DMS 273 (cell line): ENCODE measurements at regions not wholly inside any gene's neighbourhood (a gene's known extent, or its start where the extent isn't known, plus 50 kb on each side); places are given as distances from the start of the nearest gene placed in this dataset.

Source experiments
- DNase-seq: peaks from one replicate; lab custom pipeline; 2025; ENCODE audit not compliant: unreplicated experiment; lab: John Stamatoyannopoulos, UW

DNA sequence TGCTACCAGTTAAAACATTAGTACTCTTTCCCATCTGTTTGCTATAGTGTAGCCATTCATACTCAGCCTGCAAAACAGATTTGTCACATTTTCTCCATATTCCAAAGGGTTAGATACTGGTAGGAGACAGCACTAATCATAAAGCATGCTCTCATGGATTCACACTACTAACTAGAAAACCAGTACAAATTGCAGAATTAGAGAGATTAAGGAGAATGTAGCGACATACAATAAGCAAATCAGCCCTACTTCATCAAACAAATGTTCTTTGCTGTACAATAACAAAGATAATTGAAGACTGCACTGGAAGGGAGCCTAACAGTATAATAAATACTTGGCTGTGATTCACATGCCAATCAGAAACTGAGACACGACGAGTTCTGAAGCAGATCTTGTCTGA lies 368.0 kb upstream of the PRMT6 start:
- DNase-seq = no peak

DNA sequence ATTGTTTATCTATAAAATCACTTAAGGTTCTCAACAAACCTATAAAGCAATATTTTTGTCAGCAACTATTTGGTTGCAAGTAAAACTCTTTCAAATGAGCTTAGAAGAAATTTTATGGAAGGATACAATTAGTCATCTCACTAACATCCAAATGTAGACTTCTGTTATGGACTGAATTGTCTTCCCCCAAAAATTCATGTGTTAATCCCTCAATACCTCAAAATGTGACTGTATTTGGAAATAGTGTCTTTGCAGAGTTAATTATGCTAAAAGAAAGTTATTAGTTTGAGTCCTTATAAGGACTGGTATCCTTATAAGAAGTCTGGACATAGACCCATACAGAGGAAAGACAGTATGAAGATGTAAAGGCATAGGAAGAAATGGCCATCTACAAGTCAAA lies 357.8 kb upstream of the PRMT6 start:
- DNase-seq = no peak

DNA sequence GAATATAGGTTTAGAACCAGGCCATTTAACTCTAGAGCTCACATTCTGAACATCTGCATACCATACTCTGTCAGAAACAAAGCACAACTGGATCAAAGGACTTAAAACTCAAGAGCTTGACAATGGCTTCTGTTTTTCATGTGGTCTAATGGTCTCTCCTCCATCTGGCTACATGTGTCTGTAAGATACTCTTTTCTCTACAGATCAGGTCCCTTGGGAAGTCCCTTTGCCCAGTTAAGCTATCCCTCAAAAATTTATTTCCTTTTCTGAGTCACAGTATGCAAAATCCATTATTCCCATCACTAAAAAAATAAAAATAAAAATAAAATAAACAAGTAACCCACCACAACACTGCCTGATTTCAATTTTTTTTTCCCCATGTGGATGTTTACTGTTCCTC lies 357.0 kb upstream of the PRMT6 start:
- no peak for DNase-seq

DNA sequence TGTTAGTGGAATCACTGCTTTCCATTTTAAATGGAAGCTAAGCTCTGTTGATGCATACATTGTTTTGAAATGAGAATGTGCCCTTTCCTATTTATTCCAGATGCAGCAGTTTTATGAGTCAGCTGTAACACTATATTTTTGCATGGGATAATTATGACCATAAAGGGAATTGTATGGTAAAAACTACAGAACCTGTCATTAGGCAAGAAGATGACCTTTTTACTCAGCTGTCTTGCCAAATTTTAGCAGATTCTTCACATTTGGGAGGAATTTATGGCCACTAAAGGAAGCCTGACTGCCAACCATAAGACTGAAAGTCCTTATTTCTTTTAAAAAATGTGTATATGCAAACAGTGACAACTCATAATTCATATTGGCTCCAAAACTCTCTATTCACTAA lies 356.3 kb upstream of the PRMT6 start:
- no peak for DNase-seq

DNA sequence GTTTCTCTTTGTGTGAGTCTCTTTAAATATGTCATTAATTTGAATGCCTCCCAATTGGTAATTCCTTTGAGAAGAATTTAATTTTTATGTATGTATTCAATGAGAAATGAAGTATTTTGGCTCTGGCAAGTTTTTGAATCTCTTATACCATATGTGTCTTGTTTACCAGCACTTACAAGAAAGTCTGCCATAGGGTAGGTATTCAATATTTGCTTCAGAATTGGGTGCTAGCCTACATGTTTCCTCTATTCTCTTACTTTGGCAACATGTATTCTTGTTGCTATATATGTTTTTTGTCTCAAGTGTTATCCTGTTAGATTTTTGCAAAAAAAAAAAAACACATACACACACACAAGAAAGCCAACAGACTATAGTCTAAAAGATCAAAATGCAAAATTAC lies 350.5 kb upstream of the PRMT6 start:
- no peak for DNase-seq

DNA sequence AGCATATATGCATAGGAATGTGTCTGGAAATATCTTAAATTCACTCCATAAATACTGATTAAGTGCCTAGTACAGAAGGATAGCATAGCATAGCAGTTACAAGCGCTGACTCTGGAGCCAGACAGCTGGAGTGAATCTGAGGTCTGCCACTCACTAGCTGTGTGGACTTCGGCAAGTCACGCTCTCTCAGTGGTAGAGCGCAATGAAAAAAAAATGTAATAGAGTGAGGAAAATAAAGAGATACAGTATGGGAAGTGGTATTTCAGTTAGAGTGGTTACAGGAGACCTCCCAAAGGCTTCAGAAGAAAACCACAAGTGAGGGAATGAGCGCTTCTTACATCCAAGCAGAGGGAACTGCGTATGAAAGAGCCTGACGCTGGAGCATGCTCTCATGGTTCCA lies 338.9 kb upstream of the PRMT6 start:
- no peak for DNase-seq

DNA sequence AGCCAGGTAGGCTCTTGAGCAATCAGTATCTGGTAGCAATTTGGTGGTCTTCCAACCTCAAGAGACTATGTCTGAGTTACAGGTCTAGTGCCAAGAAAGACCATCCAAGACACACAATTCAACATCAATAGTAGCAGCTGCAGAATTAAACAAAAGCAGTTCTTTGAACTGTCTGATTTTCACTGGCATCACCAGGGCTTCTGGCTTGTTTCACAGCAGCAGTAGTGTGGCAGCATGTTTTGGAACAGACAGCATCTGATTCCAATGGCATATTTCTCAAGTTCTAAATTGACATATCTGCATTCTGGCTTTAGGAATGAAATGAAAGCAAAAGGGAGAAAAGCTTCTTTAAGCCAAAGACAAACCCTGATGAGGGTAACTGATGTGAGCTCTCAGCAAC lies 334.7 kb upstream of the PRMT6 start:
- DNase-seq = no peak

DNA sequence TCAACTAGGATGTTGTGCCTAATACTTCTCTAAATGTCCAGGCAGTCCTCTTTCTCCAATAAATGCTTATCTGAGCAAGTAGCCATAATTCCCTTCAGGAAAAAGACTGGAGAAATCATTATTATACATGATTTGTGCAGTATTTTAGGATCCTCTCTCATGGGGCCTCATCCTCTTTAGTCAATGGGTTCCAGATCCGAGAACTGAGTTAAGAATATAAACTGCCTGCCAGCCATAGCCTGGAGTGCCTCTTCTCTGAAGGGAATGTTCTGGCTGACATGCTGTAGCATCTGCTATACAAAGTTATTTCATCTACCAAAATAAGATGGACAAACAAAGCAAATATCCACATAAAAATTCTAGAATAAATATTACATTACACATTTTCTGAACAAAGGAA lies 334.0 kb upstream of the PRMT6 start:
- DNase-seq = no peak

DNA sequence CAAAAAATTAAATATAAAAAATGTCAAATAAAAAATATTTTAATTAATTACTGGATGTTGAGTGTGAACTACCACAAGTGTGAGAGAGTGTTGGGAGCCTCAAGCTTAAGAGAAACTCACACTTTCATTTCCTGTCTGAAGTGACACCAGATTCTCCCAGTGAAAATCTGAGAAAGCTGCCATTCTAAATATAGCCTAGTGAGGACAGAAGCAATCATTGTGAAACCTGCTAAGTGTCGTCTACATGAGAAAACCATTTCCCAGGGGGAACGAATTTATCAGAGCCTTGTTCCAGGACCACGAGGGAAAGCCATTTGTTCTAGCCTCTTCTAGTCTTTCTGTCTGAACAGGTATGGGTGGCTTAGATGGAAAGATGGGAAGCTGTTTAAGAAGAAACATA lies 329.3 kb upstream of the PRMT6 start:
- no peak for DNase-seq

DNA sequence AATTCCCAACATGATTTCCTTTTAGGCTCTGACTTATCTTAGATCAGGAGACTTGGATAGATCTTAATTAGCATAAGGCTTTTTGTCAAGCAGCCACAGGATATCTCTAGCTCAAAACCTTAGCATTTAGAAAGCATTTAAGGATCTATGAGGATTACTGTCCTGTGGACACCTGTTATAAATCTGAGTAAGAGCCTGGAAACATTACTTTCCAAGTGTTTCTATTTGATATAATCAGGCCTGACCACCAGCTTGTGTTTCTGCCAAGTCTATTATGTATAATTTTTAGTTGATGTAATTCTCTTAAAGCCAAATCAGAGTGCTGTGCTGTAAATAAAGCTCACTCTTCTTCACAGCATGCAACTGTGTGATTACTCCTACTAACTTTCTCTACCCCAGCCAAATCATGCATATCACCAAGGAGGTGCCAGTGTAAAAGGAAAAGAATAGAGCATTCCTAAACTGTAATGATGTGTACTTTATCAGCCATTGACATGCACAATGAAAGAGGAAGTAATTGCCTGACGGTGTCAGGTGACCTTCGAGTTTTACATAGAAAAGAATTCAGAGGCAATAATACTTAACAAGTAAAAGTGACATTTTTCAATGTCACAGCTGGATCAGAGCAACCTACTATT lies 309.9 kb upstream of the PRMT6 start:
- DNase-seq = no peak

DNA sequence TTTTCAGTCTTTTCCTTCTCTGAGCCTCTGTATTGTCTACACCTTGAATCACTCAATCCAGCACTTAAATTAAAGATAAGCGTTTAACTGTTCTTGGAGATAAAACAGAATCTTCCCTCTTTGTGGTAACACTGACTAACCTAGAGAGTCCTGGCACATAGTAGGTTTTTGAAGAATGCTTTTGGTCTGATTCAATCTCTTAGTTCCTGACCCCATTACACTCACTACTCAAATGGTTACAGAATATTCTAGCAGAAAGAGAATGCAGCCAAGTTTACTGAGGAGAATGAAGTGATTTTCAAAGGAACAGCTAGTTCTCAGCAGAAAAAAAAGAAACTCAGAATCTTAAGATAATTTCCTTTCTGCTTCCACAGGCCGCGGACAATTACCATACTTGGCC lies 309.2 kb upstream of the PRMT6 start:
- DNase-seq = no peak

DNA sequence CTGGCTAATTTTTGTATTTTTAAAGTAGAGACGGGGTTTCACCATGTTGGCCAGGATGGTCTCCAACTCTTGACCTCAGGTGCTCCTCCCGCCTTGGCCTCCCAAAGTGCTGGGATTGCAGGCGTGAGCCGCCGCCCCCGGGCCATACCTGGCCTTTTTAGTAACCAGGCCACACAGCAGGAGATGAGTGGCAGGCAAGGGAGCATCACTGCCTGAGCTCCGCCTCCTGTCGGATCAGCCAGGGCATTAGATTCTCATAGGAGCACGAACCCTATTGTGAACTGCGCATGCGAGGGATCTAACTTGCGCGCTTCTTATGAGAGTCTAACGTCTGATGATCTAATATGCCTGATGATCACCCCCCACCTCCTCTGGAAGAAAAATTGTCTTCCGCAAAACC lies 308.7 kb upstream of the PRMT6 start:
- DNase-seq = no peak

DNA sequence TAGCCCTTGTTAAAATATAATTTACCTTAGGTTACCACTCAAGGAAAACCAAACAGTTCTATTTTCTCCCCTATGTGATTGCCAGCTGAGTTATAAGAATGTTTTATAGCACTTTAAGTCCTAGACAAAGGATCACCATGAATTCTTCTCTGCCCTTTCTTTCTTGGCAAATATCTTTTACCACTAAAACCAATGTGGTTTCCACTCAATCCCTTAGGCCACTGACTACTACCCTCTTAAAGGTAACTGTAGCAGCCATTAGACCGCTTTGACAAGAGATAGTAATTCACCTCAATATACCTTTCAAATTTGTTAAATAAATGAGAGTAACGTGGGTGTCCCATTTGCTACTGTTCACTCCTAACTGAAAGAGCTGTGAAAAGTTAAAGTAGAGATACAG lies 307.9 kb upstream of the PRMT6 start:
- DNase-seq = no peak

DNA sequence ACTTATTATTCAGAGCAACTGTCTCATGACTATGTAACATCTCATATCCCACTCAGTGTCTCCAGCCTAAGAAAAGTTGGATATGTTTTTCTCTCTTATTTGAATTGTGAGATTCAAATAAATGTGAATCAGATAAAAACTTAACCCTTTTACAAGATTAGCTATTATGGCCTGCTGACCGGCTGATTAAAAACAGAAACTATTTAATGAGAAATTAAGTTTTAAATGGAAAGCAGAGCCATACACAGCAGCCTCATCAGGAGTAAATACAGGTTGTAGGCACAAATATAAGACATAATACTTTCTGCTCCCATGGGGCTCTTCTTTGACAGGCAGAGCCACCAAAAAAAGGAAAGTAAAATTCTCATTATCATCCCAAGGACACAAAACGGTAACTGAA lies 307.0 kb upstream of the PRMT6 start:
- DNase-seq = no peak

DNA sequence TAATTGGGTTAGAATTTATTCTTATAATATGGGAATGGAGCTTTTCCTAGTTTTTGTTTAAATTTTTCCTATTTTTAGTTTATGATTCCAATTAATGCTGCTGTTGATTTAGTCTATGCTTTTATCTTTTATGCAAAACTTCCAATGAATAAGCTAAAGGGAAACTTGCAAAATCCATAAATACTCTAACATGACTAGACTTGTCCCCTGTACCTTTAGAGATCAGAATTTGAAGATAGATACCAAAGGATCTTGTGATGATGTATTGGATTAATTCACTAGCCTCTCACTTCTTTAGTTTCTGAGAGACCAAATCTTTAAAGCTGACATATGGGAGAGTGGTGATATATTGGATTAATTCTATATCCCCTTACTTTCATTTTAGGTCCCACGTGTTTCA lies 306.6 kb upstream of the PRMT6 start:
- DNase-seq = no peak

DNA sequence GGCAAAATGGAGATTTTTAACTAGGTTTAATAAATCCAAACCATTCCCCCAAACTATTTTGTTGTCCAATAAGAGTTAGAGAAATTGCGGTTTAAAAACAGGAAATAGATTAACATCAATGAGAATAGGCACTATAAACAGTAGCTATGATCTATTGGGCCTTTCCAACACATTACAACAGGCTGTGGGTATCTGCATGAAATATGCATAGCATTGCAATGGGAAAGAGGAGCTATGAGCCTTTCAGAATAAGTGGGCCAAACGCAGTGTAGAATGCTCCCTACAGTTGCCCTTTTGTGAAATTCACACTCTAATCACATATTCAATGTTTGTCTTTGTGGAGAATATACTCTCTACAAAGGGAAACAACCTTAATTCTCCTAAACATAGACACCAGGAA lies 305.5 kb upstream of the PRMT6 start:
- no peak for DNase-seq

DNA sequence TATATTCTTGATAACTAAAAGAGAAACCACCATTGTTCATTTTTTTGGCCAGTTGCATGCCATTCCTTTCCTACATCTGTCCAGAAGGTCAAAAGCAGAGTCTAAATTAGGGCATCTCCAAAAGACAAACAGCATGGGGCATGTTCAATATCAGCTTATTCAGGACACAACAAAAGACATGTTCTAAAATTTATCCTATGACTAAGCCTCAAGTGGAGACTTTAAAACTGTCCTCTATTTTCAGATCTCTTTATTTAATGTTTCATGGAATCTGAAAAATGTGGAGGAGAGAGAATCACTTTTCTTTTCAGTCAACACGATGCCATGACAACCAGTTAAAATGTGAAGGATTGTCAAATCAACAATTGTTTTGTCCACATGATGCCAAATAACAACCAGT lies 303.4 kb upstream of the PRMT6 start:
- no peak for DNase-seq

DNA sequence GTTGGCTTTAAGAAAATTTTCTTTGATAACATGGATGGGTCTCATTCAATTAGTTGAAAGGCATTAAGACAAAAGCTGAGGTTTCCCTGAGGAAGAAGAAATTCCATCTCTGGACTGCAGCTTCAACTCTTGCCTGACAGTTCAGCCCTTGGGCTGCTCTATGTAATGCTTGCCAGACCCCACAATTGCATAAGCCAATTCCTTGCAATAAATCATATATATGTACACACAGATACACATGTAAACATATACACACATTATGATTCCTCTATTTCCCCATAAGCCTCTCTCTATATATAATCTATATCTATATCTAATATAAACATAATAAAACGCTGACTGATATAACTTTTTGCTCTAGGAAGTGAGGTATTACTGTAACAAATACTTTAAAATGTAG lies 301.5 kb upstream of the PRMT6 start:
- no peak for DNase-seq

DNA sequence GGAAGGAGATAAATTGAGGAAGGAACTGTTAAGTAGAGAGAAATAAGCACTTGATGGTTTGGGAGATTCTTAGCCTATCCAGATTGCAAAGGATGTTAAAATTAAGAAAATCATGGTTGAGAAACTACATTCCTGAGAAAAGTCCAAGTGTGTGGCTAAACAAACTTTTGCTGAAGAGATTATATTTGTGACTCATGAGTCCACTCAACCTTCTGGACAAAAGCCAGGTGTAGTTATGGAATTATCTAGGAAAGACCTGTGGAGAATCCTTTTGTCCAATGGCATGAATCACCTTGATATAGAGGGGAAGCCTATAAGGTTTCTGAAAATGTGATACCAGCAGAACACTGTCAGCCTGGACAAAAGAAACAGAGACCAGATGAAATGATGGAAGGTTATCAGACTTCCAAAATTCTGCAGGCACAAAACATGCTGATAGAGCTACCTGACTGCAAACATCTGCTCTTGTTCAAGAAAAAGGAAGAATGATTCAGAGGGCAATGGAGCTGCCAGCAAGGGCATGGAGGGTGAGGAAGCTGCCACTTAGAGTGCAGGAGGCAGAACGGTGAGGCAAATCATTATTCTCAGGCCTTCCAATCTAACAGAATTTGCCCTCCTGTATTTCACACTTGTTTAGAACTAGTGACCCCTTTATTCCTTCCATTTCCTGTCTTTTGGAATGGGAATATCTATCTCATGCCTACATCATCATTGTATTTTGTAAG lies 300.6 kb upstream of the PRMT6 start:
- DNase-seq = no peak

DNA sequence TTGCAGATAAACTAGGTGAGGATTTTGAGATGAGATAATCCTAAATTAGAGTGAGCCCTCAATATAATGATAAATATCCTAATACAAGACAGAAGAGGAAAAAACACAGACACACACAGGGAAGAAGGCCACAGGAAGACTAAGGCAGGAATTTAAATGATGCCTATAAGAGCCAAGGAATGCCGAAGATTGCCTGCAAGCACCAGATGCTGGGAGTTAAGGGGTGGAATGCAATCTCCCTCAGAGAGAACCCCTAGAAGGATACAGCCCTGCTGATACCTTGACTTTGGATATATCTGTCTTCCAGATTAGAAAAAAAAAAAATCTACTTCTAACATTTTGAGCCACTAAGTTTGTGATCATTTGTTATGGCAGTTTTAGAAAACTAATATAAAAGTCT lies 299.7 kb upstream of the PRMT6 start:
- no peak for DNase-seq

DNA sequence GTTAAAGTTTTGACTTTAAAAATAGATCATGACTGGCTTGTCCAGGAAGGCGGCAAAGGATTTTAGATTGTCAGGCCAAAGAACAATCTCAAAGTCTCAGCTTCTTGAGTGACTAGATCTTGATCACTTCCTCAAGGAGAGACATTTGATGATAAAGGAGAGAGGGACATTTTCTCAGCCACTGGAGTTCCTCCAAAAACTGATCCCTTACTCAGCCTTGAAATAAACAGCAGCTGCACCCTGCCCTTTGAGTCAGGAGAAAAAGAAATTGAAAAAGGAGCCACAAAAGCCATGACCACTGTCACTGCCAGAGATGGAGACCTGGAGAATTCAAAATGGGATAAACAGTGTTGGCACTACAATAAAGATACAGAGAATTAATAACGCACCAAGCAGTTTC lies 288.4 kb upstream of the PRMT6 start:
- DNase-seq = no peak

DNA sequence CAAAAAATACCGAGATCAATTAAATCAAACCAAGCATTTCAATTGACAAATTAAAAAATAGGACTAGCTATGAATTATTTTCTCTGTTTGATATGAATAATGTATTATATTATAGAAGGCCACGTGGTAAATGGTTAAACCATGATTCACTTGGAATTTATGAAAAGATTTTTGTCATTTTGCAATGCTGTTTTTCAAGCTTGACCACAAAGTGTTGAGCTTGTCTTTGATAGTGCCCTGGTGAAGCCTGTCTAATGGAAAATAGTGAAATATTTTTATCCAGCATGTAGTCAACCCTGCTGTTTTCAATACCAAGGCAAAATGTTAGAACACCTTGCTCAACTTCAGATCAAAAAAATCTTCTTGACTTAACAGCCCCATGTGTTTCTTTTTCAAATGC lies 288.0 kb upstream of the PRMT6 start:
- DNase-seq = no peak

DNA sequence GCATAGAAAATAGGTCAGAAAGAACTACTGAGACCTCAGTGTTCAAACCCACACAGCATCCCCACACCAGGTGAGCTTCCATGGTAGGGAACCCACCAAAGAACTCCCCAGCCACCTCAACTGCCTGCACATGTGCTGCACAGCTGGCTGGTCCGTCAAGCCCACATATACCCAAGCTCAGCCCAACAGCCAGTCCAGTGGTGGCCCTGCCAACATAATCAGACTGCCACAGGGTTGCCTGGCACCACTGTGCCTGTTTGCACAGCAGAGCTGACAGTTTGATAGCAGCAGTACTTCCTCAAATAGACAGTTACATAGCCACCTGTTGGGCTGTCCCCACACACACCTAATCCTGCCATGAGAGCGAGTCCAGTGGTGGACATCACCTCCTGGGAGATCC lies 283.3 kb upstream of the PRMT6 start:
- no peak for DNase-seq
